Mesenchymal stem cell (in vitro differentiated cells and primary cell): ENCODE measurements at regions not wholly inside any gene's neighbourhood (a gene's known extent, or its start where the extent isn't known, plus 50 kb on each side); places are given as distances from the start of the nearest gene placed in this dataset.

Experiments used
- DNase-seq: peaks from one replicate; pipeline ENCODE4 v3.0.0-alpha.2; 2013
- H2AFZ ChIP-seq: one replicate; pipeline ENCODE4 v1.6.1; 2013; ENCODE audit warnings: low read depth, mild to moderate bottlenecking, control low read depth, inconsistent platforms, low read length, moderate library complexity
- H2AK5ac ChIP-seq: 2 replicates; pipeline ENCODE4 v1.6.1; 2013; ENCODE audit warnings: low read length, moderate library complexity, mild to moderate bottlenecking, inconsistent platforms; ENCODE audit not compliant: severe bottlenecking
- H2BK120ac ChIP-seq: one replicate; pipeline ENCODE4 v1.6.1; 2013; ENCODE audit warnings: low read depth, mild to moderate bottlenecking, inconsistent platforms, low read length, moderate library complexity
- H2BK12ac ChIP-seq, 2 experiments: one replicate each; pipeline ENCODE4 v1.6.1; 2013; ENCODE audit warnings: inconsistent platforms in 2 of 2, low read length in 2 of 2, mild to moderate bottlenecking in 2 of 2, moderate library complexity in 2 of 2, control low read depth in 1 of 2
- H2BK15ac ChIP-seq: one replicate; pipeline ENCODE4 v1.6.1; 2013; ENCODE audit warnings: mild to moderate bottlenecking, low read depth, inconsistent platforms; ENCODE audit not compliant: poor library complexity, severe bottlenecking
- H2BK5ac ChIP-seq: 2 replicates; pipeline ENCODE4 v1.6.1; 2013; ENCODE audit warnings: low read depth, mild to moderate bottlenecking, low read length, control low read depth, inconsistent platforms; ENCODE audit not compliant: poor library complexity, severe bottlenecking
- H3K14ac ChIP-seq, 2 experiments: one replicate each; pipeline ENCODE4 v1.6.1; 2013; ENCODE audit warnings: inconsistent platforms in 2 of 2, low read length in 2 of 2, control low read depth in 1 of 2, mild to moderate bottlenecking in 1 of 2, moderate library complexity in 1 of 2
- H3K18ac ChIP-seq, 2 experiments: one replicate each; pipeline ENCODE4 v1.6.1; 2013; ENCODE audit warnings: inconsistent platforms in 2 of 2, low read length in 2 of 2, control low read depth in 1 of 2, low read depth in 1 of 2, mild to moderate bottlenecking in 1 of 2
- H3K23ac ChIP-seq, 2 experiments: one replicate each; pipeline ENCODE4 v1.6.1; 2013; ENCODE audit warnings: inconsistent platforms in 2 of 2, low read length in 2 of 2, mild to moderate bottlenecking in 2 of 2, moderate library complexity in 2 of 2, control low read depth in 1 of 2
- H3K27ac ChIP-seq: 2 replicates; pipeline ENCODE4 v1.5.1; 2013; ENCODE audit warnings: mild to moderate bottlenecking, moderate library complexity, low read length, control low read depth, inconsistent platforms; ENCODE audit not compliant: poor library complexity, severe bottlenecking
- H3K27me3 ChIP-seq, 2 experiments: 2 replicates each; pipeline versions ENCODE4 v1.6.1 to v1.7.0; 2013; ENCODE audit warnings: low read length in 2 of 2, mild to moderate bottlenecking in 2 of 2, moderate library complexity in 2 of 2, control low read depth in 1 of 2, inconsistent platforms in 1 of 2; ENCODE audit not compliant: control insufficient read depth in 1 of 2, insufficient read depth in 1 of 2
- H3K36me3 ChIP-seq, 2 experiments: 2 replicates each; pipeline versions ENCODE4 v1.6.1 to v1.7.0; 2013; ENCODE audit warnings: low read length in 2 of 2, control low read depth in 1 of 2, inconsistent platforms in 1 of 2, low read depth in 1 of 2, mild to moderate bottlenecking in 1 of 2; ENCODE audit not compliant: insufficient read depth in 2 of 2, control insufficient read depth in 1 of 2
- H3K4ac ChIP-seq, 2 experiments: one replicate each; pipeline ENCODE4 v1.6.1; 2013; ENCODE audit warnings: inconsistent platforms in 2 of 2, low read length in 2 of 2, mild to moderate bottlenecking in 2 of 2, moderate library complexity in 2 of 2, control low read depth in 1 of 2, low read depth in 1 of 2
- H3K4me1 ChIP-seq: 2 replicates; pipeline ENCODE4 v1.6.1; 2013; ENCODE audit warnings: low read depth, low read length, control low read depth; ENCODE audit not compliant: control insufficient read depth, insufficient read depth
- H3K4me2 ChIP-seq: 2 replicates; pipeline ENCODE4 v1.6.1; 2013; ENCODE audit warnings: low read length, mild to moderate bottlenecking, inconsistent platforms; ENCODE audit not compliant: poor library complexity, severe bottlenecking
- H3K4me3 ChIP-seq, 2 experiments: 2 replicates each; pipeline versions ENCODE4 v1.5.1 to v1.7.0; 2013; ENCODE audit warnings: low read length in 2 of 2, mild to moderate bottlenecking in 2 of 2, control low read depth in 1 of 2, low read depth in 1 of 2; ENCODE audit not compliant: insufficient read depth in 1 of 2
- H3K79me1 ChIP-seq: replicated peaks from 2 replicates; pipeline ENCODE4 v1.6.1; 2013; ENCODE audit warnings: mild to moderate bottlenecking, control low read depth, low read length, inconsistent platforms; ENCODE audit not compliant: poor library complexity, severe bottlenecking
- H3K9ac ChIP-seq: 2 replicates; pipeline ENCODE4 v1.7.0; 2013; ENCODE audit warnings: mild to moderate bottlenecking, low read length, moderate library complexity
- H3K9me3 ChIP-seq: 2 replicates; pipeline ENCODE4 v1.7.0; 2013; ENCODE audit warnings: mild to moderate bottlenecking, low read length; ENCODE audit not compliant: control insufficient read depth
- H4K8ac ChIP-seq: one replicate; pipeline ENCODE4 v1.6.1; 2013; ENCODE audit warnings: inconsistent platforms, mild to moderate bottlenecking, low read length, moderate library complexity
- H4K91ac ChIP-seq: one replicate; pipeline ENCODE4 v1.6.1; 2013; ENCODE audit warnings: mild to moderate bottlenecking, low read length, inconsistent platforms
- WGBS: methylation state at CpG from one replicate; pipeline ENCODE4 v1.1.7; 2013; ENCODE audit warnings: mixed read lengths; 5-methylcytosine and 5-hydroxymethylcytosine counted together

- H2BK12ac ChIP-seq: no peak overlapping the region
- no peak overlapping the region for H2BK120ac ChIP-seq
- no peaks in the 10 kb centered on the region for H3K4me1 ChIP-seq
- no peaks in the 10 kb centered on the region for H3K36me3 ChIP-seq
- no peak overlapping the region for H2BK15ac ChIP-seq
- H2AK5ac ChIP-seq: no peak overlapping the region
- H2AFZ ChIP-seq: no peak overlapping the region
- no peak for DNase-seq
- H3K14ac ChIP-seq: no peak overlapping the region
- H3K79me1 ChIP-seq: no peaks in the 10 kb centered on the region
- no peak overlapping the region for H3K4me2 ChIP-seq
- H3K23ac ChIP-seq: no peak overlapping the region
- no peak overlapping the region for H4K91ac ChIP-seq
- no peak overlapping the region for H2BK5ac ChIP-seq
- no peaks in the 10 kb centered on the region for H3K27me3 ChIP-seq
- H3K4me3 ChIP-seq: no peak overlapping the region
- no peak overlapping the region for H4K8ac ChIP-seq
- no peaks in the 10 kb centered on the region for H3K9me3 ChIP-seq
- H3K9ac ChIP-seq: no peak overlapping the region
- H3K4ac ChIP-seq: no peak overlapping the region
- no peak overlapping the region for H3K18ac ChIP-seq
- H3K27ac ChIP-seq: no peak overlapping the region
Observed at GRCh38 chr14:87076922-87077321, 916.1 kb downstream of the GALC start.

GRCh38 chr14:87076146-87076545 lies 916.8 kb downstream of the GALC start:
- Histone ChIP-seq H2AK5ac (no peak overlapping the region), H3K4me1 (no peaks in the 10 kb centered on the region), H3K4me3 (no peak overlapping the region), H2BK12ac (no peak overlapping the region), H2BK120ac (no peak overlapping the region), H4K8ac (no peak overlapping the region), H3K14ac (no peak overlapping the region), H2BK15ac (no peak overlapping the region), H3K18ac (no peak overlapping the region), H3K9me3 (no peaks in the 10 kb centered on the region), H3K36me3 (no peaks in the 10 kb centered on the region), H2BK5ac (no peak overlapping the region), H2AFZ (no peak overlapping the region), H3K9ac (no peak overlapping the region), H3K23ac (no peak overlapping the region), H3K4ac (no peak overlapping the region), H3K4me2 (no peak overlapping the region), H3K27me3 (no peaks in the 10 kb centered on the region), H3K79me1 (no peaks in the 10 kb centered on the region), H3K27ac (no peak overlapping the region), H4K91ac (no peak overlapping the region)
- DNase-seq: no peak
- 43% methylated on average over 2 of the region's 2 CpGs for WGBS

DNA sequence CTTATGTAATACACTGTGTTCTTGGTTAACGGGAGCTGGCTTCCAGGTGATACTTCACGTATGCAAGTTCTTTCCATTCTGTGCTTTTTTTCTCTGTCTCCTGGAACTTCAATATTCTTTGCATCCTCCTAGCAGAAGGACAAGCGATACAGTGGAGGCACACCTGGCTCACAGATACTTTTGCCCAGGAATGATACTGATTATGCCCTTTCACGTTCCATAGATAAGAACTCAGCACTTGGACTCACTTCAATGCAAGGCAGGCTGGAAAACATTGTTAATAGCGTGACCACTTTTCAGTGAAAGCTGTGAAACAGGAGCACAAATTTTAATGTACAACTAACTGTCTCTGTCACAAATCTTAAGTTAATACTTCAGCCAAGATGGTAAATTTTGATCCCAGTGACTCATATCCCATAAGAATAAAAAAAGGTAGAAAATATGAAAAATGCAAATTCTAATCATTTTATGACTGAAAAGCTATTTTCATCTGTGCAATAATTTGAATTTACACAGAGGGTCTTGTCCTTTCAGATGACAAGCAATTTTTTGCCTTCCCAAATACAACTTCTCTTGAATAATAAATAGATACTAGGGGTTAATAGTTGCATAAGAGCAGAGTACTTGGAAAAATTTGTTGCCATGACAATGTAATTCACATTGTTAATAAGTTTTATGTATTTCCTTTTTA lies 919.0 kb downstream of the GALC start:
- no peaks in the 10 kb centered on the region for H3K36me3 ChIP-seq
- no peak overlapping the region for H3K23ac ChIP-seq
- H3K27ac ChIP-seq: no peak overlapping the region
- H3K4me1 ChIP-seq: no peaks in the 10 kb centered on the region
- no peaks in the 10 kb centered on the region for H3K27me3 ChIP-seq
- no peak overlapping the region for H4K8ac ChIP-seq
- no peaks in the 10 kb centered on the region for H3K79me1 ChIP-seq
- over 99% methylated on average over 5 of the region's 5 CpGs for WGBS
- no peak overlapping the region for H2AK5ac ChIP-seq
- H3K4ac ChIP-seq: no peak overlapping the region
- H3K9me3 ChIP-seq: no peaks in the 10 kb centered on the region
- H3K4me2 ChIP-seq: no peak overlapping the region
- H2BK15ac ChIP-seq: no peak overlapping the region
- H3K4me3 ChIP-seq: no peak overlapping the region
- H4K91ac ChIP-seq: no peak overlapping the region
- DNase-seq: no peak
- H2BK120ac ChIP-seq: no peak overlapping the region
- H2BK12ac ChIP-seq: no peak overlapping the region
- no peak overlapping the region for H2AFZ ChIP-seq
- no peak overlapping the region for H3K14ac ChIP-seq
- no peak overlapping the region for H2BK5ac ChIP-seq
- no peak overlapping the region for H3K18ac ChIP-seq
- H3K9ac ChIP-seq: no peak overlapping the region

- Histone ChIP-seq H2AK5ac (no peak overlapping the region), H2BK15ac (no peak overlapping the region), H3K4ac (no peak overlapping the region), H3K23ac (no peak overlapping the region), H3K9ac (no peak overlapping the region), H3K4me2 (no peak overlapping the region), H2BK12ac (no peak overlapping the region), H3K27ac (no peak overlapping the region), H4K8ac (no peak overlapping the region), H3K9me3 (no peaks in the 10 kb centered on the region), H2BK5ac (no peak overlapping the region), H3K27me3 (no peaks in the 10 kb centered on the region), H3K79me1 (no peaks in the 10 kb centered on the region), H3K4me1 (no peaks in the 10 kb centered on the region), H3K18ac (no peak overlapping the region), H2AFZ (no peak overlapping the region), H2BK120ac (no peak overlapping the region), H3K14ac (no peak overlapping the region), H4K91ac (no peak overlapping the region), H3K36me3 (no peaks in the 10 kb centered on the region), H3K4me3 (no peak overlapping the region)
- WGBS: 96% methylated on average over 11 of the region's 11 CpGs
- no peak for DNase-seq
Observed at GRCh38 chr14:87067591-87067990, 925.4 kb downstream of the GALC start.
